NOMO-1 (cell line): ENCODE measurements at regions not wholly inside any gene's neighbourhood (a gene's known extent, or its start where the extent isn't known, plus 50 kb on each side); places are given as distances from the start of the nearest gene placed in this dataset.
A peak's percentile ranks its signal among the peaks of the same experiment; 100 is the strongest.
"Not testable (repeated sequence)": the region's sequence is repeated elsewhere in the genome, so short reads cannot be mapped to it uniquely, and the experiment has no call there.

ENCODE experiments used
- DNase-seq, 2 experiments: peaks; one replicate each; lab custom pipeline; 2025; ENCODE audit not compliant: unreplicated experiment in 2 of 2; lab: John Stamatoyannopoulos, UW

DNA sequence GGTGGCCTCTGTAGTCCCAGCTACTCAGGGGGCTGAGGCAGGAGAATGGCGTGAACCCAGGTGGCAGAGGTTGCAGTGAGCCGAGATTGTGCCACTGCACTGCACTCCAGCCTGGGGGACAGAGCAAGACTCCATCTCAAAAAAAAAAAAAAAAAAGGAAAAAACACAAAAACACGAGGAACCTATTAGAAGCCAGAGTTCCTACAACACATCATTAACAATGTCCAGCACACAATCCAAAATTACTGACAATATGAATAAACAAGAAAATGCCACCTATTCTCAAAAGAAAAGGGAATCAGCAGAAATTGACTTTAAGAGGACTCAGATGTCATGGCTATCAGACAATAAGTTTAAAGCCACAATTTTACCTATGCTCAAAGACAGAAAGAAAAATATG lies 57.3 kb upstream of the HS3ST3A1 start:
- not testable (repeated sequence) for DNase-seq

GRCh38 chr17:13665872-13666635 lies 64.3 kb upstream of the HS3ST3A1 start:
- DNase-seq: no peak

DNA sequence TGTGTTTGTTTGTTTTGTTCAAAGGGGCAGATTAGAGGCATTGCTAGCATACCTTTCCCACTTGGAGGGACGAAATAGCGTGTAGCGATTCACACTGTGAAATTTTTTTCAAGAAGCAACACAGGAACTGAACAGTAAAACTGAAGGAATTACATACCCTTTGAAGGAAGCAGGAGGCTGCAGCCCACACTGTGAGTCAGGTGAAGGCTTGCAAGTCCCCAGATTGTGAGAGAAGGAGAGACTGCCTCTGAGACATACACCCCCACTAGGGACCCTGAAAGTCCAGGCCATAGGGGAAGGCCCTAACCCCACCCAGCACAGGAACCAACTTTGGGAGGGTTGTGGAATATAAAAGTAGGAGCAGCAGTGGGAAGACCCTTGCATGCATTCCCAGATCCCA lies 69.6 kb upstream of the HS3ST3A1 start:
- no peak for DNase-seq

DNA sequence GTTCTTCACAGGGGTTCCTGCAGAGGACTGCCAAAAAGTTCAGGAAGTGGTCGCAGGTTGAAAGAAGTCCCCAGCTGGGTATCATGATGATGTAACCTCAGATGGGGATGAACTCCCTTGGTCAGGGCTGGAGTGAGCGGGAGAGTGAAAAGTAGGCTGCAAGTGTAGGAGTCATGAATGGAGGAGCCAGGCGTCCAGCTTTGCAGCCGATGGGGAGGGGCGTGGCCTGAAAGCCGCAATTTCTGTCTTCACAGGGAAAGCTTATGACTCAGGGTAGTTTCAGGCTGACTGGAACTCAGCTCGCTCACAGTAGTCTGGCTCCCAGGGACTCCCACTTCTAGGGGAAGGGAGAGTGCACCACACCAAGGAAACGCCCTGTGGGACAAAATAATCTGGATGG lies 70.0 kb upstream of the HS3ST3A1 start:
- no peak for DNase-seq

GRCh38 chr17:13678361-13678760 lies 76.6 kb upstream of the HS3ST3A1 start:
- no peak for DNase-seq

DNA sequence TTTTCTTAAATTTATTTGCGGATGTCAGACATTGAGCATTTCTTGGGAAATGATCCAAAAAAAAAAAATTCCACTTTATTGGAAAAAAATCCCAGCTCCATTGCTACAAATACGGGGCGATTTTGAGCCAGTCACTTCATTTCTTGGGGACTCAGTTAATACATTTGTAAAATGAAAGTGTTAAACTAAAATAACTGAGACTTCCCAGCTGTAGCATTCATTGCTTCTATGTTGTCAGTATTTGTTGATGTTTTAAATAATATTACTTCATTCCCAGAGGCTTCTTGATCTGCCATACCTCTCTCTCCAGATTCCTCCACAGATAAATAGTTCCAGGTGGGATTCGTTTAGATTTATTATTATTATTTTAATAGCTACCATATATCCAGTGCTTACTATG lies 77.1 kb upstream of the HS3ST3A1 start:
- DNase-seq: no peak

DNA sequence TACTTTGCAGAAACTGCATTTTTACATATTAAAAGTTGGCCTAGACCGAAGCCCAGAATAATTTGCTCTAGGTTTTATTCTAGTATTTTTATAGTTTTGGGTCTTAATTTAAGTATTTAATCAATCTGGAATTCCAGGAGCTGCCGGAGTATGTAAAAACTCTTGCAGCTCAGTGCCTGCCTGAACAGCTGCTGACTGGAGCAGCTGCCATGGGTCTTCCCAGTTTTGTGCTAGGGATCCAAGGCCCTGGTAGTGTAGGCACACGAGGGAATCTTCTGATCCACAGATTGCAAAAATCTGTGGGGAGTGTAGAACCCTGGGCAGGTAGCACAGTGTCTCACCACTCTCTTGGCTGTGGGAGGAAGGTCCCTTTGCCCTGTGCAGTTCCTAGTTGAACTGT lies 87.0 kb upstream of the HS3ST3A1 start:
- DNase-seq: no peak

- DNase-seq: no peak
These were observed 89.1 kb upstream of the HS3ST3A1 start for GRCh38 chr17:13690806-13691205.

GRCh38 chr17:13694934-13695333 lies 93.2 kb upstream of the HS3ST3A1 start:
- no peak for DNase-seq

DNA sequence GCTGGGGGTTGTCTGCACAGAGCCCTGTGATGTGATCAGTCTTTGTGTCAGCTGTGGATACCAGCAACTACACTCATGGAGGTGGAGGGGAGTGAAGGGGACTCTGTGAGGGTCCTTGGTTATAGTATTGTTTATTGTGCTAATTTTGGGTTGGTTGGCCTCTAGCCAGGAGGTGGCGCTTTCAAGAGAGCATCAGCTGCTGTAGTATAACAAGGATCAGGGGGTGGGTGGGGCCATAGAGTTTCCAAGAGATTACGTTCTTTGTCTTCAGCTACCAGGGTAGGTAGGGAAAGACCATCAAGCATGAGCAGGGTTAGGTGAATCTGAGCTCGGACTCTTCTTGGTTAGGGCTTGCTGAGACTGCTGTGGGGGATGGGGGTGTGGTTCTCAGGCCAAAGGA lies 97.1 kb upstream of the HS3ST3A1 start:
- DNase-seq: no peak

DNA sequence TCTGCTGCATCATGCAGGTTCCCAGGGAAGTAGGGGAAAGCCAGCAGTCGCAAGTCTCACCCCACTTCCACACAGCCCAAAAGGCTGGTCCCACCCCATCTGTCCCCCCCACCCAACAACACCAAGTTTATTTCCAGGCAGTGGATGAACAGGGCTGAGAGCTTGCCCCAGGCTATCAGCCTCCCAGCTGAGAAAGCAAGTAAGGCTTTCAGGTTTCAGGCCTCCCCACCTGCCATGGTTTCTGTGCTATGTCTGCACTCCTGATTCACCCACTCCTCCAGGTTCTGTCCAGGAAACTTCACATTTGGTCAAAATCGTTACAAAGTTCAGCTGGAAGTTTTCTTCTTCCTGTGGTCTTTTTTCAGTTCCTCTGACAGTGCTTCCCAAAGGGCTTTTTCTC lies 97.5 kb upstream of the HS3ST3A1 start:
- DNase-seq: no peak

GRCh38 chr17:13702266-13702665 lies 100.5 kb upstream of the HS3ST3A1 start:
- DNase-seq: no peak

GRCh38 chr17:13704333-13704732 lies 102.6 kb upstream of the HS3ST3A1 start:
- no peak for DNase-seq

GRCh38 chr17:13705221-13705620 lies 103.5 kb upstream of the HS3ST3A1 start:
- DNase-seq: no peak

DNA sequence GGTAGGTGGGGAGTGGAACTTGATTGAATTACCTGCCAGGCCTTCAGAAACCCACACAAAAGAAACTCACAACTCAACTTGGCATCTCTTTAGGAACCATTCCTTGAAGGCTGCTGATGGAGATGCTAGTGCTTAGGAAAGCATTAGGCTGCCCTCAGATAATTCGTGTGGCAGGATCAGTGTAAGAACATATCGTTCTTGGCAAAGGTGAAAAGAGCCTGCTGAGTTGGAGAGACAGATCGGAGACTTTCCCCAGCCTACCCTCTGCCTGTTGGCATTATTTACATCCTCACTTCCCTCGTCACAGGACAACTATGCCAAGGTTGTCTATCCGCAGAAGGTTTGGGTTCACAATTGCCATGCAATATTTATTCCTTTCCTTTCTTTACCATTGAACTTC lies 120.0 kb upstream of the HS3ST3A1 start:
- DNase-seq: no peak

DNA sequence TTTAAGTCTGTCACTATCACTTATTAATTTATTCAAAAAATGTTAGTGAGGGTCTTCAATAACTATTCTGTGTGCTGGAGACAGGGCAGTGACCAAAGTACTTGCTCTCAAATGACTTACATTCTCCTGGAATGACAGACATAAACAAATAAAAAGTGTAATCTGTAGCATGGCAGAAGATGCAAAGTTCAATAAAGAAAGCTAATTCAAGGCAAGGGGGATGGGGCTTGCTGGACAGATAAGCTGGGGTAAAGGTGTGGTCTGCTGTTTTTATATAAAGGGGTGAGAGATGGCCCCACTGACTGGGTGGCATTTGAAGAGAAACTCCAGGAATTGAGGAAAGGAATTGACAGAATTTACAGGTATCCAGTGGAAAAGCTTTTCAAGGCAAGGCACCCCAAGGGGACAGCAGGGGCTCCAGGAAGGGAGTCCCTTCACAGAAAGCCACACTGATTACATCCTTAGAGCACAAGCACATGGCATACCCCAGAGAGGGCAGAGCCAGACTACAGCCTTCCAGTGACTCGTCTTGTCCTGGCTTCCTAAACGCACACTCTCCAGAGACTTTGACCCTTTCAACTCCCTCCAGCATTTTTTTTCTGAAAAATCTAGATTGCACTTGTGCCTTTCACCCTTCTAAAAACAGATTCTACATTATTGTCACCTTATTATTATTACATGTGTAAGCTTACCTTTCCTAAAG lies 123.7 kb upstream of the HS3ST3A1 start:
- DNase-seq: no peak

GRCh38 chr17:13727441-13728171 lies 125.9 kb upstream of the HS3ST3A1 start:
- peak; percentile 13 to 60 for DNase-seq

DNA sequence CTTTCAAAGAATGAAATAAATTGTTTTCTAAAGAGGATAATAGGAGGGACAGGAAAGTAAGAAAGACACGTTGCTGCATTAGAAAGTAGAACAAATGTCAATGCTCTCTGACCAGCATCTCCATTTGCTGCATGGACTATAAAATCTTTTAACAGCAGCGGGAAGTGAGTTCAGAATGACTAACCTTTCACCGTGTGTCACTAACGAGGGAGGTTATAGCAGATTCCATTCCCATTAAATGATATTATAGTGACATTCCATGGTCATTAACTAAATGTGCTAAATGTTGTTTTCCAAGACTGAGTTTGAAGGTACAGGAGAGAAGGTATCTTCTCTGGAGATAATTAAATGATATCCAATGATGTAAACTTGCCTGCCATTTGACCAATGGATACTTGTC lies 127.1 kb upstream of the HS3ST3A1 start:
- DNase-seq: no peak

DNA sequence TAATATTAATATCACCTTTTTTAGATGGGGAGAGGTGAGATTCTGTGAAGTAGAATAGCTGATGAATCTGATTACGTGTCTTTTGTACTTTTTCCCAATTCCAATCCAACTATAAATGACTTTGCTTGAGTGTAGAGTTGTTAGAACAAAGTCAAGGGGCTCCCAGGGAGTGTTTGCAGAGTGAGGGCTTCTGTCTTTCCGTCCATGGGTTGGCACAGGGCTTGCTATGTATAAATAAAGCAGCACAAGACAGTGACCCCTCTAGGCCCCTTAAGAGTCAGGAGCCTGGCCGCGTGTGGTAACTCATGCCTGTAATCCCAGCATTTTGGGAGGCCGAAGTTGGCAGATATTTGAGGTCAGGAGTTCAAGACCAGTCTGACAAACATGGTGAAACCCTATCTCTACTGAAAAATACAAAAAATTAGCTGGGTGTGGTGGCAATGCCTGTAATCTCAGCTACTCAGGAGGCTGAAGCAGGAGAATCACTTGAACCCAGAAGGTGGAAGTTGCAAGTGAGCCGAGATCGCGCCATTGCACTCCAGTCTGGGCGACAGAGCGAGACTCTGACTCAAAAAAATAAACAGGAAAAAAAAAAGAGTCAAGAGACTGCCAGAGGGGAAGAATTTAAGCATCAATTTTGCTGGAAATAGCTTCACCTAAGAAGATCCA lies 127.9 kb upstream of the HS3ST3A1 start:
- DNase-seq: no peak

DNA sequence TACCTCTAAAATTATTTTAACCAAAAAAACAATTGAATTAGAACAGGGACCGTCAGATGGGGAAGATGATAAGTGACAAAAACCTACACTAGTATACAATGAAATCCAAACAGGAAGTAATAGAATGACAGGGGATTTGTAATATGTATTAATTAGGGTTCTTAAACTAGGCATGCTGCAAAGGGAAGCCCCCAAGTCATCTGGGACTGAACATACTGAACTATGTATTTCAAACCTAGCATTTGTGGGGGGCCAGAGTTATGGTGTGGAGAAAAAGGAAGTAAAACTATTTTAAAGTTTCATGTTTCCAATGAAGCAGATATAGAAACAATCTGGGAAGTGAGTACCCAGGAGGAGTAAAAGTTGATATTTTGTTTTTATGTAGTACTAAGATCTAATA lies 133.2 kb upstream of the HS3ST3A1 start:
- peak in 1 of 2 experiments; percentile 13 for DNase-seq

DNA sequence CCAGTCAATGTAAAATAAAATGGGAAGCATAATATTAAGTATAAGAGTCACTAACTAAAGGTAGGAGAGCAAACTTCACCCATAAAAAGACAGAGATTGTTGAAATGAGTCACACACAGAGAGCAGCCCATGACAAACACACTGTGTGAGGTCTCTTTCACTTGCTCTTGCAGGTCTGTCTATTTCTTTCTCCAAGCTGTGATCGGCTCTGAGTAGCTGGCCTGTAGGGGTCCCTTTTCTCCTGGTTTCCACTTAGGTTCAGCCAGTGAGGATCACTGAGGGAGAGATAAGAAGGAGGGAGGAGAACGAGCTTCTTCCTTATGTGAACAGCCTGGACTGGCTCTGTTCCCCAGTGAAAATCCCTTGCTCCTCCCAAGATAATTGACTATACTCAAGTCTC lies 133.7 kb upstream of the HS3ST3A1 start:
- no peak for DNase-seq
